Natural killer cell (primary cell): ENCODE measurements at regions not wholly inside any gene's neighbourhood (a gene's known extent, or its start where the extent isn't known, plus 50 kb on each side); places are given as distances from the start of the nearest gene placed in this dataset.

Experiments used
- ATAC-seq, 3 donors: fragments of 150-1000 bp in 2 of 3; fragments of 200-7000 bp in 1 of 3; cut with Tn5 transposase; 1 replicate in 1 of 3; 2 replicates in 2 of 3; pipeline ENCODE4 v1.10.0; 2021; ENCODE audit warnings: mild to moderate bottlenecking in 2 of 3, moderate library complexity in 2 of 3
- DNase-seq, 2 donors: peaks; one replicate each; pipeline versions ENCODE4 v3.0.0 to v3.0.0-alpha.2; 2013 to 2021; ENCODE audit warnings: mixed read lengths in 1 of 2
- H3K27ac ChIP-seq: one replicate; pipeline ENCODE4 v1.5.1; 2013; ENCODE audit warnings: mild to moderate bottlenecking, low read length
- H3K27me3 ChIP-seq: one replicate; pipeline ENCODE4 v1.6.1; 2013; ENCODE audit warnings: low read length; ENCODE audit not compliant: control insufficient read depth, insufficient read depth
- H3K36me3 ChIP-seq: one replicate; pipeline ENCODE4 v1.6.1; 2013; ENCODE audit warnings: low read length; ENCODE audit not compliant: control insufficient read depth, insufficient read depth
- H3K4me1 ChIP-seq: one replicate; pipeline ENCODE4 v1.6.1; 2013; ENCODE audit warnings: low read length; ENCODE audit not compliant: control insufficient read depth, insufficient read depth
- H3K4me3 ChIP-seq: one replicate; pipeline ENCODE4 v1.5.1; 2013; ENCODE audit warnings: low read length
- H3K9me3 ChIP-seq: one replicate; pipeline ENCODE4 v1.6.1; 2013; ENCODE audit warnings: low read length; ENCODE audit not compliant: control insufficient read depth, insufficient read depth
- H3K27ac Mint-ChIP-seq, 2 donors: one replicate each; pipeline ENCODE4 v1.8.0; 2022; ENCODE audit warnings: mild to moderate bottlenecking in 2 of 2, mixed read lengths in 2 of 2, moderate library complexity in 1 of 2
- H3K27me3 Mint-ChIP-seq, 2 donors: one replicate each; pipeline ENCODE4 v1.8.0; 2022; ENCODE audit warnings: low read depth in 2 of 2, mixed read lengths in 2 of 2
- H3K36me3 Mint-ChIP-seq: one replicate; pipeline ENCODE4 v1.8.0; 2022; ENCODE audit warnings: mixed read lengths
- H3K4me1 Mint-ChIP-seq, 2 donors: one replicate each; pipeline ENCODE4 v1.8.0; 2022; ENCODE audit warnings: mixed read lengths in 2 of 2
- H3K4me3 Mint-ChIP-seq: one replicate; pipeline ENCODE4 v1.8.0; 2022; ENCODE audit warnings: mild to moderate bottlenecking, moderate library complexity, mixed read lengths
- H3K9me3 Mint-ChIP-seq, 2 donors: one replicate each; pipeline ENCODE4 v1.8.0; 2022; ENCODE audit warnings: mixed read lengths in 2 of 2
- CTCF ChIP-seq: fragments of 200-600 bp; IDR thresholded peaks from one replicate; pipeline ENCODE4 v1.8.0; 2022; ENCODE audit warnings: antibody characterized with exemption
- WGBS: methylation state at CpG from one replicate; pipeline ENCODE4 v1.1.7; 2013; ENCODE audit warnings: missing lambda C conversion rate; ENCODE audit not compliant: insufficient coverage; 5-methylcytosine and 5-hydroxymethylcytosine counted together
- intact Hi-C: fragments of 100-400 bp; cut with micrococcal nuclease; formaldehyde crosslinking; loops from one replicate; pipeline ENCODE4 v1.14.2; 2022

GRCh38 chr16:27677263-27677662, 127.3 kb downstream of the KATNIP start:
- Histone ChIP-seq H3K9me3 (no peaks in the 10 kb centered on the region), H3K36me3 (peaks cover 22% of the 10 kb centered on the region), H3K4me1 (no peaks in the 10 kb centered on the region), H3K27ac (no peak overlapping the region), H3K27me3 (no peaks in the 10 kb centered on the region), H3K4me3 (no peak overlapping the region)
- Mint-ChIP-seq H3K4me3 (no peak overlapping the region), H3K27ac (no peak overlapping the region), H3K27me3 (no peaks in the 10 kb centered on the region), H3K9me3 (no peaks in the 10 kb centered on the region), H3K4me1 (no peaks in the 10 kb centered on the region), H3K36me3 (peaks cover 6% of the 10 kb centered on the region)
- DNase-seq (no peak), ATAC-seq (no peak)
- 91% methylated on average over 2 of the region's 3 CpGs for WGBS
- intact Hi-C loops = no loop called here
- TF ChIP-seq CTCF = no peak

- no peaks in the 10 kb centered on the region for H3K9me3 ChIP-seq
- H3K4me3 Mint-ChIP-seq = no peak overlapping the region
- no peaks in the 10 kb centered on the region for H3K4me1 ChIP-seq
- WGBS = 96% methylated on average over 3 of the region's 3 CpGs
- ATAC-seq (no peak), DNase-seq (no peak)
- no peak overlapping the region for H3K27ac Mint-ChIP-seq
- TF ChIP-seq CTCF = no peak
- H3K9me3 Mint-ChIP-seq = no peaks in the 10 kb centered on the region
- H3K4me1 Mint-ChIP-seq = no peaks in the 10 kb centered on the region
- intact Hi-C loops = no loop called here
- H3K36me3 Mint-ChIP-seq = peaks cover 6% of the 10 kb centered on the region
- H3K27me3 ChIP-seq = no peaks in the 10 kb centered on the region
- H3K27ac ChIP-seq = no peak overlapping the region
- H3K4me3 ChIP-seq = no peak overlapping the region
- peaks cover 26% of the 10 kb centered on the region for H3K36me3 ChIP-seq
- H3K27me3 Mint-ChIP-seq = no peaks in the 10 kb centered on the region
Observed at GRCh38 chr16:27678955-27679354, 129.0 kb downstream of the KATNIP start.

GRCh38 chr16:27679899-27680298, 130.0 kb downstream of the KATNIP start:
- ATAC-seq = no peak
- no peak overlapping the region for H3K27ac Mint-ChIP-seq
- DNase-seq = no peak
- no peak for TF ChIP-seq CTCF
- intact Hi-C loops = no loop called here
- H3K4me3 Mint-ChIP-seq = no peak overlapping the region
- Histone ChIP-seq H3K9me3 (no peaks in the 10 kb centered on the region), H3K4me3 (no peak overlapping the region), H3K4me1 (no peaks in the 10 kb centered on the region), H3K36me3 (peaks cover 26% of the 10 kb centered on the region), H3K27me3 (no peaks in the 10 kb centered on the region), H3K27ac (no peak overlapping the region)
- no peaks in the 10 kb centered on the region for H3K4me1 Mint-ChIP-seq
- no peaks in the 10 kb centered on the region for H3K9me3 Mint-ChIP-seq
- 94% methylated on average over 7 of the region's 7 CpGs for WGBS
- H3K27me3 Mint-ChIP-seq = no peaks in the 10 kb centered on the region
- peaks cover 6% of the 10 kb centered on the region for H3K36me3 Mint-ChIP-seq

GRCh38 chr16:27681681-27682080, 131.7 kb downstream of the KATNIP start:
- intact Hi-C loops = no loop called here

More at GRCh38 chr16:27681681-27682080, 131.7 kb downstream of the KATNIP start:
- Mint-ChIP-seq H3K27ac (no peak overlapping the region), H3K4me3 (no peak overlapping the region), H3K36me3 (peaks cover 6% of the 10 kb centered on the region), H3K9me3 (no peaks in the 10 kb centered on the region), H3K27me3 (no peaks in the 10 kb centered on the region), H3K4me1 (no peaks in the 10 kb centered on the region)
- H3K27me3 ChIP-seq = no peaks in the 10 kb centered on the region
- no peak overlapping the region for H3K27ac ChIP-seq
- no peaks in the 10 kb centered on the region for H3K4me1 ChIP-seq
- TF ChIP-seq CTCF = no peak
- ATAC-seq (no peak), DNase-seq (no peak)
- 94% methylated on average over 4 of the region's 5 CpGs for WGBS
- no peak overlapping the region for H3K4me3 ChIP-seq
- peaks cover 26% of the 10 kb centered on the region for H3K36me3 ChIP-seq
- H3K9me3 ChIP-seq = no peaks in the 10 kb centered on the region
